M059J (cell line): ENCODE measurements at regions not wholly inside any gene's neighbourhood (a gene's known extent, or its start where the extent isn't known, plus 50 kb on each side); places are given as distances from the start of the nearest gene placed in this dataset.
"Not testable (repeated sequence)": the region's sequence is repeated elsewhere in the genome, so short reads cannot be mapped to it uniquely, and the experiment has no call there.

Experiments used
- DNase-seq: peaks from one replicate; pipeline ENCODE4 v3.0.0-alpha.2; 2012; ENCODE audit warnings: low read depth

DNA sequence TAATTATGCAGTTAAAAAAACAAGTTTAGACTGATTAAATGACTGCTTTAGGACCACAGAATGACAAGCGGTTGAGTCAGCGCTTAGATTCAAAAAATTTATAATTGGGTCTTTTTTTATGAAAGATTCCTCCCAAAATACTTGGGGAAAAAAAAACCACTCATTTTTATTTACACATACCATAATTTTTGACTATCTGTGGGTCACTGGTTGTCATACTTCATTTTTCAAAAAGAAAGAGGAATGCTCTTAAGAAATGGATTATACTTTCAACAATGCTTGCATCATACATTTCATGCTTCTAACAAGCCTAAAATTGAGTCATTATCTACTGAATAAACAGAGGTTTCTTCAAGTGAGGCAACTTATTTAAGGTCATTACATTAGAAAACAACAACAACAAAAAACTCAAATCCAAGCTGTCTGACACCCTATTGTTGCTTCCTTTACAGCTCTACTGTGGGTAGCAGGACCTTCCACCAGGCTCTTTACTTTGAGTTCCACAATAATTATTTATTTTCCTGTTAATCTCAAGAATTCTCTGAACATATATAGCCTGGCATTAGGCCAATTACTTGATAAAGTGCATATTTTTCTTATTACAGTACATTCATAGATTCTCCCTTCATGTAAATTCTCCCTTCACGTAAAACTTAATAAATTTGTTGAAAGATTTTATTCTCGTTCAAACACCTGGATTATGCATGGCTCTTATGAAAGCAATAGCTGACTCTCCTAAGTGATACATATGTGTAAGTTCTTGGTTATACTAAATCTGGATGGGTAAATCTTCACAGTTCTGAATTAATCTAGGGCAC, 445.5 kb downstream of the PCDH10 start:
- peak; percentile 34 for DNase-seq

DNA sequence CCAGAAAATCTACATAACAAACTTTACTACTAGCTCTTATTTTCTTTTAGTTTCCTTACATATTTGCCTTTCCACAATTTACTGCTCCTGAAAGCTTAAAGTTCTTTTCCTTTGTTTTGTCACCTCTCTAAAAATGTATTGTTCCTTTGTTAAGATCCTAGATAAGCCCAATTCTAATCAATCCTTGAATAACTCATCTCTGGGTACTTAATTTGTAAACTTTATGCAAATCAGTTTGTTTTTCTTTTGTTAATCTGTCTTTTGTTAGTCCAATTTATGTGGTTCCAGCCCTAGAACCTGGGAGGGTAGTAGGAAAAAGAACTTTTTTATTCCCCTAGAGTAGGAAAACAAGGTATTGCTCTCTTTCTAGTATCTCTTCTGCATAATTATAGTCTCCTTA, 444.7 kb downstream of the PCDH10 start:
- no peak for DNase-seq

DNA sequence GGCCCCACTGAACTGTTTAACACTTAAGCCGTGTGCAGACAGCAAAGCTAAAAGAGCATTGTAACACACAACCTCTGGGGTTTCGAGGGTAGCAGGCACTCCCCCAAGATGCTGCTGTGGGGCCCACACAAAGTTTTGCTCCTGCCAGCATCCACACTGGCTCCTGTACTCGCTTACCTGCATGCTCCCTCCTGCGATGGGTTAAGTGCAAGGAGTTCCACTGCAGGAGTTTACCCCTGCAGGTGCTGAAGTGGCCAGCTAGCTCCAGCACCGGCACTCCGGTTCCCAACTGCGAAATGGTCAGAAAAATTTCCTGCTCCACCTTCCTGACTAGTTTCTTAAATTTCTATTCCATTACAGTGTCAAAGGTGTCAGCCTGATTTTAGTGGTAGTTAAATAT, 443.5 kb downstream of the PCDH10 start:
- no peak for DNase-seq

DNA sequence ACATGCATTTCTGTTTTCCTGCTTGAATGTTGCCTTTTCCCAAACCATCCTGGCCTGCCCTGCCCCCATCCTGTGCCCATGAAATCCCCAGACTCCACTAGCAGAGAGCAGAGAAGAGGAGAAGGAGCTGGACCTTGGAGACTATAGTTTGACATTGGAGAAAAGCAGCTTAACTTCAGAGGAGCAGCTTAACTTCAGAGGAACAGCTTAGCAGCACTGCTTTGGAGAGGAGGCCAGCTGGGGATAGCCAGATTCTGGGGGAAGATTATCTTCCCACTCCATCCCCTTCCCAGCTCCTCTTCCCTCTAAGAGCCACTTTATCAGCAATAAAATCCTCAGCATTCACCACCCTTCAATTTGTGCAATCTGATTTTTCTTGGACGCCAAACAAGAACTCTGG, 443.0 kb downstream of the PCDH10 start:
- no peak for DNase-seq

DNA sequence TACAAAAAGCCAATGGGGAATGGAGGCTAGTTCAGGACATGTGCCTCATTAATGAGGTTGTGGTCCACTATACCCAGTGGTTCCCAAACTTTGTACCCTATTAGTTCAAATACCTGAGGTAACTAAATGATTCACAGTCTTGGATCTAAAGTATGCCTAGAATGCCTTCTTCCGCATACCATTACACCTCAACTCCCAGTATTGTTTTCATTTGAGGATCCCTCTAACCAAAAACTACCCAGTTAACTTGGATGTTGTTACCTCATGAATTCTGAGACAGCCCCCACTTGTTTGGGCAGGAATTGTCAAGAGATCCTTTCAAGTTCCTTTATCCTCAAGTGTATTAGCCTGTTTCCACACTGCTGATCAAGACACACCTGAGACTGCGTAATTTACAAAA, 439.2 kb downstream of the PCDH10 start:
- DNase-seq: peak; percentile 63

GRCh38 chr4:133585323-133585722, 436.2 kb downstream of the PCDH10 start:
- no peak for DNase-seq

GRCh38 chr4:133584714-133585113, 435.6 kb downstream of the PCDH10 start:
- no peak for DNase-seq

- DNase-seq: peak; percentile 43
Observed at GRCh38 chr4:133581996-133582619, 433.0 kb downstream of the PCDH10 start.

DNA sequence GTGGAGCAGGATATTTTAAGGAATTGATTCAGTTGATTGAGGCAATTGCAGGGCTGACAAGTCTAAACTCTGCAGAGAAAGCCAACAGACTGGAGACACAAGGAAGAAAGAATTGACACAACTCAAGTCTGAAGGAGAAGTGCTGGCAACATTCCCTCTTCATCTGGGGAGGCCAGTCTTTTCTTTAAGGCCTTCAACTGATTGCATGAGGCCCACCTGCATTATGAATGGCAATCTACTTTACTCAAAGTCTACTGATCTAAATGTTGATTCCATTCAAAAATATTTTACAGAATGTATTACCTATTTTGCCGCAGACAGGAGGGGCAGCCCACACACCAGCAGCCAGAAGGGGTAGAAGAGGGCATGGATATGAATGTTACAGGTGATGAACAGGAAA, 425.2 kb downstream of the PCDH10 start:
- no peak for DNase-seq

- peak; percentile 87 for DNase-seq
Observed at GRCh38 chr4:133565379-133565778, 416.3 kb downstream of the PCDH10 start.

- DNase-seq: no peak
Observed at GRCh38 chr4:133559987-133560386, 410.9 kb downstream of the PCDH10 start.

- peak; percentile 13 for DNase-seq
Observed at GRCh38 chr4:133555671-133556070, 406.6 kb downstream of the PCDH10 start.

DNA sequence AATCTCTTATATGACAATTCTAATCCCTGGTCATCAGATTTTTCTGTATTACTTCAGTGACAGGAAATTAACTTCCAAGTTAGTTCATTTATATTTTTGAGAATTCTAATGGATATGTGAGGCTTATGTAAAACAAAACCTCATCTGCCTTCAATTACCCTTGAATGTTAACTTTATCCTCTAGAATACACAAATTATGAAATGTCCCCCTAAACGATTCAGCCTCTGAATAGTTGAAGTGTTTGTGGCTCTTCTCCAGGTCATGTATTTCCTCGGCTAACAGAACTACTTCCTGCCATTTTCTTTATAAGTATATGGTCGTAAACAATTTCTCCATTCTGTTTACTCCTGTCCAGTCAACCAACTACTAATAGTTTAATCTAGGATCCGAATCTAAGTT, 401.3 kb downstream of the PCDH10 start:
- no peak for DNase-seq

GRCh38 chr4:133544097-133544496, 395.0 kb downstream of the PCDH10 start:
- no peak for DNase-seq

DNA sequence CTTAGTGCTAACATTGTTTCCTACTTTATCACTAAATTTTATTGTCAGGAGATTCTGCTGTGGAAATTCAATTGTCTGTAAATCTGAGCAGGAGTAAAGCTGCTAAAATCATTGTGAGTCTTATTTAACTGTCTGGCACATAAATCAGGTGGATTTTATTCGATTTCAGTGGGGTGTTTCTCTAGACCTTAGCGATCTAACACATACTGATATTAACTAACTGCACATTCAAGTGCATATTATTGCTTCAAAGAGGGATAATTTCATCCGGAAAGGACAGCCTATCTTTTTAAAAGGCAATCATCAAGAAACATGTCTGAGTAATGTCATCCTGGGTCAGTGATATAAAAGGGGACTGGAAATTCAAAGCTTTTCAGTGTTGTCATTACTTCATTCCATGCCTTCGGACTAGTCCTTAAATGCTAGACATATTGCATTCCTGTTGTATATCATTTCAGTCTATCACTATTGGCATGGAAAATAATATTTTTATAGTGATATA, 388.7 kb downstream of the PCDH10 start:
- DNase-seq: no peak

GRCh38 chr4:133534224-133534623, 385.1 kb downstream of the PCDH10 start:
- DNase-seq: not testable (repeated sequence)

DNA sequence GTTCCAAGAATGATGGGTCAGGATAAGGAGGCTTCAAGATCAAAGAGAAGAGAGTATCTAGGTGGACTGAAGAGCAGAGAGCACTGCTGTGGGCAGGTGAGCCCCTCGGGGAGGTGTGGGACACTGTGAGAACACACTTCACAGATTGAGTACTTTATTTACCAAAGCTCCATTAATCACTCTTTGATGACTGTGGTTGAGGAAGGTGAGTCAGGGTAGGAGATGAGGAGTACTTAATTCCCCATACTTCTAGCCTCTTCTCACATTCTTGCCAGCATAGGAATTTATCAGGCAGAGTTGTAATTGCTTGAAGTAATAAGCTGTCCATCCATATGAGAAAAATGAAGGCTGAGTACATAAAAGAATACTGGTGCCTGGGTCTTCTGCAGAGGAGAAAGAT, 375.3 kb downstream of the PCDH10 start:
- peak; percentile 25 for DNase-seq

- DNase-seq: no peak
Observed at GRCh38 chr4:133513901-133514300, 364.8 kb downstream of the PCDH10 start.

DNA sequence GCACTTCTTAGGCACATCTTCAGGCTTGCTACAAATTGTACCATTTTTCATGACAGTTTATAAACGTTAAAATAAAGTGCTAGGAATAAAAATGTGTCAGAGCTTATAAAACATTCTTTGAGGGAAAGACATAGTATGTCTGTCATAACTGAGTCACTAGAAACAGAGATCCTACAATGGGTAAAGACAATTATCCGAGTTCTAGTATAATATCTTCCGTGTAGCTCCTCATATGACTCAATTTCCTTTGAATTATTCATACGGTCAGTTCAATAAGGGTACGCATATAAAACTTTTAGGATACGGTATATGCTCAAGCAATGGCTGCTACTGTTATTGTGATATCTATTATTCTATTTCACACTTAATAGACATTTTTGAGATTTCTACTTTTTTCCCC, 349.1 kb downstream of the PCDH10 start:
- DNase-seq: peak; percentile 41

GRCh38 chr4:133493776-133494175, 344.7 kb downstream of the PCDH10 start:
- DNase-seq: peak; percentile 22

DNA sequence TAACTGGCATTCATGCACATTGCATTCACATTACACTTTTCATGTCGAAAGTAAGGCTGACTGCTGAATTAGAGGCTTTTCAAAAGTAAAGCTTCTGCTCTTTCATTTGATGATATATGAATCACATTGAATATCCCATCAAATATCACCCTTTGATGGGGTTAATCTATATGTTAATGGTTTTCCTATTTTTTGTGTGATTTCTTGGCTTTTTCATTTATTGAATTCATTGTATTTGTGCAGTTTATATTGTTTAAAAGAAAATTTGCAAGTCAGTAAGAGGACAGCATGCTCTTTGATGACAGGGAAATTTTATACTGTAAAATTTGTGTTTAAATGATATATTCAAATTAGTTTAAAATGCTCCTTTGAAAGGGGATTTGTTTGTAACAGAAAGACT, 344.1 kb downstream of the PCDH10 start:
- DNase-seq: no peak

- peak; percentile 13 for DNase-seq
Observed at GRCh38 chr4:133484287-133484686, 335.2 kb downstream of the PCDH10 start.

DNA sequence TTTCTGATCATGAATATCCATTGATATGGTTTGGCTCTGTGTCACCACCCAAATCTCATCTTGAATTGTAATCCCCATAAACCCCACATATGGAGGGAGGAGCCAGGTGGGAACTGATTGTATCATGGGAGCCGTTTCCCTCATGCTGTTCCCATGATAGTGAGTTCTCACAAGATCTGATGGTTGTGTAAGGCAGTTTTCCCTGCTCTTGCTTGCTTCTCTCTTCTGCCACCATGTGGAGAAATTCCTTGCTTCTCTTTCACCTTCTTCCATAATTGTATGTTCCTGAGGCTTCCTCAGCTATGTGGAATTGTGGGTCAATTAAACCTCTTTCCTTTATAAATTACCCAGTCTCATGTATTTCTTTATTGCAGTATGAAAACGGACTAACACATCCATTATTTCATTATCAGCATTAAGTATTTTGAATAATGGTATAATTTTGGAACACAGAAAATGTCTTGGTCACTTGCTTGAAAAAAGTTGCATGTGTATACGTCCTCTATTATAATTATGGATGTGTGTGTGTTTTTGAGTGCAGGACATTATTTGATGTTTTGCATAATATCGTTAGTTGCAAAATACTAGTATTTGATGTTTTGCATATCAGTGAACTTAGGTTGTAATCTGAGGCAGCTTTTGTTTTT, 334.6 kb downstream of the PCDH10 start:
- peak; percentile 36 for DNase-seq
